GM18951 (cell line): ENCODE measurements at regions not wholly inside any gene's neighbourhood (a gene's known extent, or its start where the extent isn't known, plus 50 kb on each side); places are given as distances from the start of the nearest gene placed in this dataset.
"Not testable (repeated sequence)": the region's sequence is repeated elsewhere in the genome, so short reads cannot be mapped to it uniquely, and the experiment has no call there.

ENCODE experiments used
- POLR2A ChIP-seq: IDR thresholded peaks from 4 replicates; pipeline ENCODE4 v1.6.1; 2011; ENCODE audit warnings: mild to moderate bottlenecking; ENCODE audit not compliant: insufficient read length, insufficient read depth; ENCODE audit errors: extremely low read depth
- in situ Hi-C: fragments of 300-500 bp; cut with MboI; formaldehyde crosslinking; loops from one replicate; pipeline ENCODE4 v1.12.0; 2022; ENCODE audit warnings: low sequenced_read_pairs, mixed read lengths, inconsistent platforms; ENCODE audit not compliant: unreplicated experiment

GRCh38 chr3:26078539-26078938 lies 288.6 kb downstream of the OXSM start:
- no peak for TF ChIP-seq POLR2A
- in situ Hi-C loops = no loop called here

DNA sequence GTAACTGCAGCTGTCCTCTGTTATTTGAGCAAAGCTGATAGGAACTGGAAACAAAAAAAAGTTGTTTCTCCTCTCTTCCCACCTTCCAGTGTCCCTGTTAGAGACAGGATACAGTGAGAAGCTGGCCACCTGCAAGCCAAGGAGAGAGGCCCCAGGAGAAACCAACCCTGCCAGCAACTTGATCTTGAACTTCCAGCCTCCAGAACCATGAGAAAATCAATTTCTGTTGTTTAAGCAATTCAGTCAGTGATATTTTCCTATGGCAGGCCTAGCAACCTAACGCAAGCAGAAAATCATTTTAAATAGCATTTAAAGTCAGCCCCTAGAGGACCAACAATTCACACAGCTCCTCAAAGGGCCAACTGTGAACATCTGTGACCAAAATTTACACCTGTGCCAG lies 291.3 kb downstream of the OXSM start:
- in situ Hi-C loops = no loop called here
- TF ChIP-seq POLR2A = no peak

DNA sequence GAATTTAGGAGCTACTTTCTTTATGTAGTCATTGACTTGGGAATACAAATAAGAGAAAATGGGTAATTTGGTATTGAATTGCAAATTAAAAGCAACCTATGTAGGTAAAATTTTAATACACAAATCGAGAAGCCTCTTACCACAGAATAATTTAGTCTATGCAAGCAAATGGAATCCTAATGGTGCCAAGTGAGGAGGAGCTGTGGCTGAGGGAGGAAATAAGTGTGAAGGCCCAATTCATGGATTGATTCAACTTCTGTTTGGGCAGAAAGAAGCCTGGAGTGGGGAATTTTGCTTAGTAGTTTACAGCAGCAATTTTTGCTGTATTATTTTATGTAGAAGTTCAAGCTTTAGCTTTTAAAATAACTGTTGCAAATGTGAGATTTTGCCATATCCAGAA lies 291.9 kb downstream of the OXSM start:
- in situ Hi-C loops = no loop called here
- no peak for TF ChIP-seq POLR2A

DNA sequence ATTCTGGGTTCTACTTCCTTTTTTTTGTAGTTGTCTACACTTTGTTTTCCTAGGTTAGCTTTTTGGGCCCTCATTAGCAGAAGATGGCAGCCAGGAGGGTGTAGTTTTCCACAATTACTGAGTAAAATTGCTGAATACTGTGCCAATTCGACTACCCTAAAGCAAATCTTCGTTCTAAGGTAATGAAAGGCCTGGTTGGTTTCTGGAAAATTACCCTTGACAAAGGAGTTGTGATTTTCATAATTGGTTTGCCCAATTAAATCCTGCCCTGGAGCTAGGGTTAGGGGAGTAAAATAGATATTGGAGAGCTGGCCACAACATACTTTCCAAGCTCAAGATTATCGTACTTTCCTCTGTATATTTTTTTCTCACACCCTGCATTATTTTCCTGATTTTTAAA lies 293.0 kb downstream of the OXSM start:
- TF ChIP-seq POLR2A = no peak
- in situ Hi-C loops = no loop called here

DNA sequence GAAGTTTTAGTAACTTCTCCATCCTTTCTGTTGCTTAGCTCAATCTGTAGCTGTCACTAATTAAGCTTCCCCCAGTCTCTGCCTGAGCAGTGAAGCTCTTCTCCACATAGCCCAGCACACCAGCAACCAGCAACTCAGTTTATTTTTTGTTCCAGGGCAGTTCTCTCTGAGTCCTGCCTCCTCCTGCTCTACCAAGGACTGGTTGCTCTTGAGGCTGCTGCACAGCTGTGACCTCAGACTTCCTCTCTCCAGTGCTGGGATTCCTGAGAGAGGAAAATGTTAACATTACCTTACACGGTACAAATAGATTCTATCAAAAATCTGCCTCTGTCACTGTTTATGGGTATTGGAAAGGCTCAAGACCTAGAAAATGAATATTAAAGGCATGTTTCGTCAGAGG lies 294.7 kb downstream of the OXSM start:
- in situ Hi-C loops = no loop called here
- TF ChIP-seq POLR2A = no peak

DNA sequence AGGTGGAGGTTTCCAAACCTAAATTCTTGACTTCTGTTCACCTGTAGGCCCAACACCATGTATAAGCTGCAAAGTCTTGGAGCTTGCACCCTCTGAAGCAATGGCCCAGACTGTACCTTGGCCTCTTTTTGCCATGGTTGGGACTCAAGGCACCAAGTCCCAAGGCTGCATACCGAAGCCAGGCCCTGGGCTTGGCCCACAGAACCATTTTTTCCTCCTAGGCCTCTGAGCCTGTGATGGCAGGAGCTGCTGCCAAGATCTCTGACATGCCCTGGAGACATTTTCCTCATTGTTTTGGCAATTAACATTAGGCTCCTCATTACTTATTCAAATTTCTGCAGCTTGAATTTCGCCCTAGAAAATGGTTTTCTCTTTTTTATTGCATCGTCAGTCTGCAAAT lies 297.9 kb downstream of the OXSM start:
- TF ChIP-seq POLR2A = no peak
- in situ Hi-C loops = no loop called here

DNA sequence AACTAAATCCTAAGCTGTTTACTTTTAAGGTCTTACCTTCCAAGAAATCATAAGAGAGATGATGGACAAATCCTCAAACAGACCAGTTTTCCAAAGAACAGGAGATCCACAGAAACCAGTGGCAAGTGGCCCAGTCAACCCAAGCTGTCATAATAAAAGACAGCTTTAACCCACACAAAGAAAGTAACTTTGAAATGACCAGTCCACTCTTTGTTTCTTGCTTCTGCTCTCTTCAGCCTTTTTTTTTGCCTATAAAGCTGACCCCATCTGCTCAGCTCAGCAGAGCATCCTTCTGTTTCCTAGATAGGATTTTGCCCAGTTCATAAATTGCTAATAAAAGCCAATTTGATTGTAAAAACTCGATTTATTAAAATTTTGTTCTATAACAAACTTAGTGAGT lies 299.4 kb downstream of the OXSM start:
- no peak for TF ChIP-seq POLR2A
- in situ Hi-C loops = no loop called here

GRCh38 chr3:26090589-26090988 lies 300.7 kb downstream of the OXSM start:
- in situ Hi-C loops = no loop called here
- TF ChIP-seq POLR2A = no peak

DNA sequence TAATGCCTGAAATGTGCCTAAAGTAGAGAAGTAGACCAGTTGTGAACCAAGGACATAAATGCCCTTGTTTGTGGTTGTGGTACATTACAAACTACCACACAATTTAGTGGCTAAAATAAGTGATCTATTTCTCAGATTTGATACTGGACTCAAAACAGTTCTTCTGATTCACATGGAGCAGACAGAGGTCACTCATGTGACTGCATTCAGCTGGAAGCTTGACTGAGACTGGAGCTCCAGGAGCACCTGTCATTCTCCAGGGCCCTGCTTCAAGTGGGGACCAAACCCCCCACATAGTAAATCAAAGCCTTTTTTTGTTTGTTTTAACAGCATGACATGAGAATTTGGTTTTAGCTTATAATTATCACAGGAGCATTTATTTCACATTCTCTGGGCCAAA lies 301.2 kb downstream of the OXSM start:
- no peak for TF ChIP-seq POLR2A
- in situ Hi-C loops = no loop called here

DNA sequence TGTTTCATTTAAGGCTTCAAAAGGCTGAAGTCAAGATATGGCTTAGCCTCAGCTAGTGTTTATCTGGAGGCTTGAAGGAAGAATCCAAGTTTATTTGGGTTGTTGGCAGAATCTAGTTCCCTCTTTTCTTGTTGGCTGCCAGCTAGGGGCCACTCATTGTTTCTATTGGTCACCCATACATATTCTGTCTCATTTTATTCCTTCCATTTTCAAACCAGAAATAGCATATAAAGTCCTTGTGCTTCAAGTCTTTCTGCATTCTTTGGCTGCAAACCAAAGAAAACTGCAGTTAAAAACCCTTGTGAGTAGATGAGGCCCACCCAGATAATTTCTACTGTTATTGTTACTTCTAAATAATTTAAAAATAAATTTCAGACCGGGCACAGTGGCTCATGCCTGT lies 301.7 kb downstream of the OXSM start:
- in situ Hi-C loops = no loop called here
- no peak for TF ChIP-seq POLR2A

GRCh38 chr3:26097111-26097510 lies 307.2 kb downstream of the OXSM start:
- in situ Hi-C loops = not testable (repeated sequence)

- TF ChIP-seq POLR2A = no peak
- in situ Hi-C loops = no loop called here
Measured at GRCh38 chr3:26099692-26100091, 309.8 kb downstream of the OXSM start.

DNA sequence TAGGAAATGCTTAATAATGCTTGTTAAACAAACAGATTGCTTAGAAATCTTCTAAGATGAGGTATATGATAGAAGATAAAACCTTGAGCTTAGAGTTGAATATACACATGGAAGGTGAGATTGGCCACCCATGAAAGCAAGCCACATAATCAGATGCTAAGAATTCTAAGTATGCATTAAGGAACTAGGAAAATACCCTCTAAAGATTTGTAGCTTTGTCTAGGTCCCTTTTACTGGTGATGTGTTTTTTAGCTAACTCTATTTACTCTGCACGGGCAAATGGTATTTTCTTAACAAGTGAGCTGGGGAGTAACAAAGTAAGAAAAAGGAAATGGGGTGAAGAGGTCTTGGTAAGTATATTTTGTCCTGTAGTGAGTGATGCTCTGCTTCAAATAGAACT lies 310.3 kb downstream of the OXSM start:
- no peak for TF ChIP-seq POLR2A
- in situ Hi-C loops = no loop called here

DNA sequence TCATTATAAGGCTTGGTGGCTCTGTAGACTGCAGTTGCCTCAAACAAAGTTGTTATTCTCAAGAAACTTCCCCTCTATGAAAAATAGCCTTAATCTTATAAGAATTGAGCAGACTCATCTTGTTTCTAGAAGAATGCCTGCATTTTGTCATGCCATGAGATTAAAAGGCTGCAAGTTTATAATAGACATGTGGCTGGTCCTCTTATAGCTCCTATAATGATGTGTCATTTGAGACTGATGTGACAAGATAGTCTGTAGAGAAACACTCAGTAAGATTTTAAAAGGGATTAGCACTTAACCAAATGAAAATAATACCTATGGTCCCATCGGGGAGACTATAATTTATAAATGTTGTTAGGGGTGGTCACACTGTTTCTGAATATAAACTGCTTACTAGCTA lies 312.5 kb downstream of the OXSM start:
- TF ChIP-seq POLR2A = no peak

GRCh38 chr3:26104851-26105251 lies 315.0 kb downstream of the OXSM start:
- no peak for TF ChIP-seq POLR2A
- in situ Hi-C loops = no loop called here

More for the DNA sequence above, 312.5 kb downstream of the OXSM start:
- in situ Hi-C loops = no loop called here

- TF ChIP-seq POLR2A = no peak
- in situ Hi-C loops = no loop called here
Measured at GRCh38 chr3:26105261-26105660, 315.4 kb downstream of the OXSM start.

DNA sequence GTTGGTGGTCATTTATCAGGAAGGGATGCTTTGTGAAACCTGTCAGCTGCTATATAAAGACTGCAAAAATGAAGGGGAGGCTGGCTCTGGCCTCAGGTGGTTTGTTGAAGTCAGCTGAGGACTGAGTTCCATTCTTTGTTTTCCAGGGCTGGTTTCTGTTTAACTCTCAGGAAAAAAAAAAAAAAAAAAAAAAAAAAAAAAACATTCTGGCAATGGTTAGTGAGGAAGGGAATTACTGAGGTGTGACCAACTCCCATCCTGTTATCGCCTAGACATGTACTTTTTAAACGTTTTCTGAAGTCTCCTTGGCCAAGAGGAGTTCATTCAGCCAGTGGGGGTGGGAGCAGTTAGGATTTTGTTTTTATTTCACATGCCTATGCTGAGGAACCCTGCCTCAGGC lies 316.3 kb downstream of the OXSM start:
- no peak for TF ChIP-seq POLR2A
- in situ Hi-C loops = no loop called here
